IMR-90 (cell line): ENCODE measurements at regions not wholly inside any gene's neighbourhood (a gene's known extent, or its start where the extent isn't known, plus 50 kb on each side); places are given as distances from the start of the nearest gene placed in this dataset.

Experiments
- ATAC-seq: fragments of 200-7000 bp; cut with Tn5 transposase; 2 replicates; pipeline ENCODE4 v1.9.1; 2020; ENCODE audit warnings: low read depth, mild to moderate bottlenecking, moderate library complexity
- BruUV-seq: library from RNA; stranded (reverse); fragments of 400-500 nt; replicated peaks from 2 replicates; lab custom pipeline; 2021; lab: Mats Ljungman, UMichigan
- CTCF ChIA-PET: fragments of 300-600 bp; formaldehyde crosslinking; extraction: SDS; loops from one replicate; lab custom pipeline; 2021; ENCODE audit warnings: antibody characterized with exemption; lab: Yijun Ruan, JAX
- POLR2A ChIA-PET: fragments of 300-600 bp; sonication (Branson Sonifier 250); formaldehyde crosslinking; loops from one replicate; lab custom pipeline; 2022; ENCODE audit warnings: antibody characterized with exemption; ENCODE audit not compliant: unreplicated experiment; lab: Charles Lee
- DNase-seq: peaks from one replicate; pipeline ENCODE4 v3.0.0; 2013
- H2AFZ ChIP-seq: replicated peaks from 2 replicates; pipeline ENCODE3; 2013; ENCODE audit warnings: low read length, mild to moderate bottlenecking; ENCODE audit not compliant: poor library complexity
- H2AK5ac ChIP-seq: 2 replicates; pipeline ENCODE4 v1.6.1; 2013; ENCODE audit warnings: low read depth, low read length, inconsistent platforms
- H2AK9ac ChIP-seq: replicated peaks from 2 replicates; pipeline ENCODE3; 2013; ENCODE audit warnings: mild to moderate bottlenecking, low read depth, low read length, moderate library complexity; ENCODE audit not compliant: poor library complexity
- H2BK120ac ChIP-seq: 2 replicates; pipeline ENCODE4 v1.6.1; 2013; ENCODE audit warnings: low read depth, low read length, inconsistent platforms
- H2BK15ac ChIP-seq: 3 replicates; pipeline ENCODE4 v1.6.1; 2013; ENCODE audit warnings: low read depth, low read length, inconsistent platforms
- H2BK20ac ChIP-seq: 2 replicates; pipeline ENCODE4 v1.6.1; 2013; ENCODE audit warnings: low read depth, mild to moderate bottlenecking, inconsistent platforms, low read length, moderate library complexity
- H2BK5ac ChIP-seq: 2 replicates; pipeline ENCODE4 v1.6.1; 2013; ENCODE audit warnings: mild to moderate bottlenecking, low read depth, low read length, inconsistent platforms; ENCODE audit not compliant: poor library complexity, severe bottlenecking
- H3K14ac ChIP-seq: replicated peaks from 2 replicates; pipeline ENCODE4 v1.6.1; 2013; ENCODE audit warnings: low read depth, low read length, inconsistent platforms
- H3K18ac ChIP-seq: 2 replicates; pipeline ENCODE4 v1.6.1; 2013; ENCODE audit warnings: low read depth, low read length, control low read depth
- H3K23ac ChIP-seq: 2 replicates; pipeline ENCODE4 v1.6.1; 2013; ENCODE audit warnings: low read depth, low read length, inconsistent platforms
- H3K27ac ChIP-seq: 2 replicates; pipeline ENCODE4 v1.5.1; 2013; ENCODE audit warnings: mild to moderate bottlenecking, control low read depth, low read length; ENCODE audit not compliant: insufficient read depth
- H3K27me3 ChIP-seq: 2 replicates; pipeline ENCODE4 v1.6.1; 2013; ENCODE audit warnings: low read length; ENCODE audit not compliant: control insufficient read depth, insufficient read depth
- H3K36me3 ChIP-seq: 2 replicates; pipeline ENCODE4 v1.6.1; 2013; ENCODE audit warnings: low read length, mixed read lengths; ENCODE audit not compliant: control insufficient read depth, insufficient read depth
- H3K4ac ChIP-seq: 2 replicates; pipeline ENCODE4 v1.6.1; 2013; ENCODE audit warnings: low read depth, low read length, inconsistent platforms
- H3K4me1 ChIP-seq: 2 replicates; pipeline ENCODE4 v1.6.1; 2013; ENCODE audit warnings: low read length, mixed read lengths; ENCODE audit not compliant: control insufficient read depth, insufficient read depth
- H3K4me2 ChIP-seq: 2 replicates; pipeline ENCODE4 v1.6.1; 2013; ENCODE audit warnings: low read depth, mild to moderate bottlenecking, control low read depth, low read length, moderate library complexity
- H3K4me3 ChIP-seq: 2 replicates; pipeline ENCODE4 v1.5.1; 2013; ENCODE audit warnings: low read depth, mild to moderate bottlenecking, control low read depth, low read length, moderate library complexity; ENCODE audit not compliant: insufficient read depth
- H3K56ac ChIP-seq: 2 replicates; pipeline ENCODE4 v1.6.1; 2013; ENCODE audit warnings: low read length, inconsistent platforms; ENCODE audit not compliant: insufficient read depth; ENCODE audit errors: extremely low read depth
- H3K79me1 ChIP-seq, 2 experiments: 2 replicates each; pipeline ENCODE4 v1.6.1; 2013; ENCODE audit warnings: low read length in 2 of 2, inconsistent platforms in 1 of 2, low read depth in 1 of 2
- H3K9ac ChIP-seq: 2 replicates; pipeline ENCODE4 v1.6.1; 2013; ENCODE audit warnings: low read depth, low read length, control low read depth
- H3K9me1 ChIP-seq: 2 replicates; pipeline ENCODE4 v1.6.1; 2013; ENCODE audit warnings: low read length, inconsistent platforms; ENCODE audit not compliant: insufficient read depth
- H3K9me3 ChIP-seq: 2 replicates; pipeline ENCODE4 v1.6.1; 2013; ENCODE audit warnings: low read length; ENCODE audit not compliant: control insufficient read depth, insufficient read depth
- H4K20me1 ChIP-seq: 2 replicates; pipeline ENCODE4 v1.6.1; 2013; ENCODE audit warnings: low read length, inconsistent platforms; ENCODE audit not compliant: insufficient read depth
- H4K5ac ChIP-seq: 2 replicates; pipeline ENCODE4 v1.6.1; 2013; ENCODE audit warnings: mild to moderate bottlenecking, low read depth, low read length, control low read depth
- H4K8ac ChIP-seq, 2 experiments: 2 replicates each; pipeline ENCODE4 v1.6.1; 2013; ENCODE audit warnings: low read depth in 2 of 2, low read length in 2 of 2, control low read depth in 1 of 2, inconsistent platforms in 1 of 2
- H4K91ac ChIP-seq: 2 replicates; pipeline ENCODE4 v1.6.1; 2013; ENCODE audit warnings: low read depth, low read length, inconsistent platforms; ENCODE audit not compliant: insufficient read depth
- BHLHE40 ChIP-seq: fragments of 150-350 bp; IDR thresholded peaks from 2 replicates; pipeline ENCODE4 v1.6.1; 2016; ENCODE audit warnings: mild to moderate bottlenecking, low read depth, low read length
- CEBPB ChIP-seq: IDR thresholded peaks from 2 replicates; pipeline ENCODE4 v1.6.1; 2012; ENCODE audit warnings: low read depth, low read length, improper control_type of control experiment
- CHD1 ChIP-seq: IDR thresholded peaks from 2 replicates; pipeline ENCODE4 v1.6.1; 2012; ENCODE audit warnings: low read depth, low read length, improper control_type of control experiment
- MAFK ChIP-seq: IDR thresholded peaks from 2 replicates; pipeline ENCODE4 v1.6.1; 2012; ENCODE audit warnings: low read depth, low read length, improper control_type of control experiment
- MAZ ChIP-seq: IDR thresholded peaks from 2 replicates; pipeline ENCODE4 v1.6.1; 2012; ENCODE audit warnings: low read depth, mild to moderate bottlenecking, low read length, improper control_type of control experiment, moderate library complexity, borderline replicate concordance
- MXI1 ChIP-seq: IDR thresholded peaks from 2 replicates; pipeline ENCODE4 v1.6.1; 2012; ENCODE audit warnings: low read depth, mild to moderate bottlenecking, low read length, moderate library complexity, borderline replicate concordance
- NFE2L2 ChIP-seq: fragments of 150-350 bp; IDR thresholded peaks from 2 replicates; pipeline ENCODE4 v1.6.1; 2016; ENCODE audit warnings: low read depth, mild to moderate bottlenecking, low read length
- POLR2A ChIP-seq: IDR thresholded peaks from 2 replicates; pipeline ENCODE4 v1.6.1; 2012; ENCODE audit warnings: mild to moderate bottlenecking, low read depth, low read length
- RCOR1 ChIP-seq: IDR thresholded peaks from 2 replicates; pipeline ENCODE4 v1.6.1; 2012; ENCODE audit warnings: mild to moderate bottlenecking, low read length, improper control_type of control experiment; ENCODE audit not compliant: insufficient replicate concordance
- RFX5 ChIP-seq: IDR thresholded peaks from 2 replicates; pipeline ENCODE4 v1.8.0; 2012; ENCODE audit warnings: low read depth, mild to moderate bottlenecking, low read length, moderate library complexity
- SMC3 ChIP-seq: fragments of 150-350 bp; IDR thresholded peaks from 2 replicates; pipeline ENCODE4 v1.6.1; 2016; ENCODE audit warnings: low read depth, mild to moderate bottlenecking, antibody characterized with exemption, low read length, moderate library complexity
- WGBS, 2 experiments: methylation state at CpG; one replicate each; pipeline versions ENCODE4 v1.1.5 to v1.1.7; 2013; ENCODE audit warnings: missing lambda C conversion rate in 2 of 2; ENCODE audit not compliant: insufficient read length in 1 of 2; ENCODE audit errors: extremely low coverage in 2 of 2; 5-methylcytosine and 5-hydroxymethylcytosine counted together
- dilution Hi-C: fragments of 300-500 bp; cut with HindIII; formaldehyde crosslinking; loops from one replicate; pipeline ENCODE4 v1.14.3; 2018; ENCODE audit warnings: low sequenced_read_pairs; ENCODE audit not compliant: unreplicated experiment
- in situ Hi-C: fragments of 300-500 bp; cut with MboI; formaldehyde crosslinking; loops from 3 replicates; pipeline ENCODE4 v1.14.3; 2019; ENCODE audit warnings: low sequenced_read_pairs, inconsistent platforms, mixed read lengths
- intact Hi-C: fragments of 100-400 bp; cut with micrococcal nuclease; formaldehyde crosslinking; loops from 2 replicates; pipeline ENCODE4 v1.10.0; 2022

DNA sequence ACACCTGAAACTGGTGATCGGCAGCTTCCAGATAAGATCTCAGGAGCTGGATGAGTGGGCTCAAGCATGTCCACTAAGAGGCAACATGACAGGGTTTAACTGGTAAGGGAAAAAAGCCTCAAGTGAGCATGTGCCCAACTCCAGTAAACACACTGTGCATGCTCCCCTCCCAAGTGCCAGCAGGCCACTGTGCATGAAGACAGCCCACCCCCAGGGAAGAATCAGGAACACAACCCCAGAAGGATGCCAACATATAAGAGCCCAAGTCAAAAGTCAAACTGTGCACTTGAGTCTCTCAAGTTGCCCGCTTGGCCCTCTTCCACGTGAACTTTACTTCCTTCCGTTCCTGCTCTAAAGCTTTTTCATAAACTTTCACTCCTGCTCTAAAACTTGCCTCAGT, 311.3 kb upstream of the PRKD1 start:
- TF ChIP-seq MAZ: no peak
- TF ChIP-seq CHD1: no peak
- no peak for TF ChIP-seq SMC3
- no peak for TF ChIP-seq MXI1
- no peak for TF ChIP-seq BHLHE40
- TF ChIP-seq RFX5: no peak
- no peak for TF ChIP-seq POLR2A
- TF ChIP-seq MAFK: no peak
- TF ChIP-seq NFE2L2: no peak
- no peak for TF ChIP-seq CEBPB
- no peak for TF ChIP-seq RCOR1
- CTCF ChIA-PET: no interaction called here

More for the DNA sequence above, 311.3 kb upstream of the PRKD1 start:
- Histone ChIP-seq H3K14ac (no peak overlapping the region), H2BK120ac (no peak overlapping the region), H3K4me1 (peaks cover 3% of the 10 kb centered on the region; the same call in 1 of the 2 replicates), H3K9me1 (no peaks in the 10 kb centered on the region), H3K9me3 (no peaks in the 10 kb centered on the region), H3K4me3 (no peak overlapping the region), H2BK5ac (no peak overlapping the region), H4K91ac (no peak overlapping the region), H3K27me3 (no peaks in the 10 kb centered on the region), H3K27ac (no peak overlapping the region), H3K4me2 (no peak overlapping the region), H3K56ac (no peak overlapping the region), H2AFZ (no peak overlapping the region), H4K20me1 (no peaks in the 10 kb centered on the region), H2BK20ac (no peak overlapping the region), H3K79me1 (no peaks in the 10 kb centered on the region), H3K23ac (no peak overlapping the region), H4K5ac (no peak overlapping the region), H3K4ac (no peak overlapping the region), H2BK15ac (no peak overlapping the region), H4K8ac (no peak overlapping the region), H3K36me3 (no peaks in the 10 kb centered on the region), H3K9ac (no peak overlapping the region), H2AK5ac (no peak overlapping the region), H3K18ac (no peak overlapping the region), H2AK9ac (no peak overlapping the region)
- BruUV-seq: no TSS peak
- POLR2A ChIA-PET: no interaction called here
- no peak for ATAC-seq
- no peak for DNase-seq
- in situ Hi-C loops: no loop called here
- dilution Hi-C loops: no loop called here
- intact Hi-C loops: no loop called here
- 100% methylated on average over 1 of the region's 4 CpGs; no CpG with 5 or more reads in 1 of the 2 experiments for WGBS, 2 experiments
